Globus pallidus (tissue), 1 donor: ENCODE measurements at regions not wholly inside any gene's neighbourhood (a gene's known extent, or its start where the extent isn't known, plus 50 kb on each side); places are given as distances from the start of the nearest gene placed in this dataset.
"Not testable (repeated sequence)": the region's sequence is repeated elsewhere in the genome, so short reads cannot be mapped to it uniquely, and the experiment has no call there.

Experiments
- DNase-seq: peaks from one replicate; pipeline ENCODE4 v3.0.0-alpha.2; 2015; ENCODE audit warnings: low spot score

DNA sequence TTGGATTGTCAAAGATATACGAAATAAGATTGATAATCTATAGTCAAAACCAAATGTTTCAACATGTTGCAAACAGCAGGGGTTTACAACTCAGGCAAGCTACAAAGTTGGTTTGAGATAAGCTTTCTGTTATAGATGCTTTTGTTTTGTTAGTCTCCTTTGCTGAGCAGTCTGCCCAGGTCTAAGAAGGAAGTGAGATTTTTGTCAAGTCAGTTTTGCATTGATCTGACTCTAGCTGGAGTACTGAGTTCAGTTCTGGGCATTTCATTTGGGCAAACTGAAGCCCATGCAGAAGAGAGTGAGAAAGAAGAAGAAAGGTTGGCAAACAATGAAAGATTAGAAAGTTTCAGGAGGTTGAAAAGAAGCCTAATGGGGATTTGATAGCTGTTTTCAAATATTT lies 983.0 kb upstream of the SLC39A10 start:
- DNase-seq = no peak

DNA sequence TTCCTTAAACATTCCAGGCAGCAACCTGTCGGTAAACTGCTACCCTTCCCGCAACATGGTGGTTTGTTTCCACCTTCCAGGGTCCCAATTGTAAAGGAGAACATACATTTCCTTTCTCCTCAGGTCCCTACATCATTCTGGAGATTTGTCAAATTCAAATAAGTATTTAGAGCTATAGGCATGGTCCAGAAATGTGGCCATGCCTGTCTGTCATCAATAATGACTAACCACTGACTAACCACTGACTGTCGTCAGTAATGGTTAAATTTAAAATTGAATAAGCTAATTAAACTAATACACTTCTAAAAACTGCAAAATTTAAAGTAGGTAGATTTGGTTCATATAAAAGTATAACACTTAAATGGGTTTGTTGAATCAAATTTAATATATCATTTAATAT lies 984.0 kb upstream of the SLC39A10 start:
- DNase-seq = no peak

DNA sequence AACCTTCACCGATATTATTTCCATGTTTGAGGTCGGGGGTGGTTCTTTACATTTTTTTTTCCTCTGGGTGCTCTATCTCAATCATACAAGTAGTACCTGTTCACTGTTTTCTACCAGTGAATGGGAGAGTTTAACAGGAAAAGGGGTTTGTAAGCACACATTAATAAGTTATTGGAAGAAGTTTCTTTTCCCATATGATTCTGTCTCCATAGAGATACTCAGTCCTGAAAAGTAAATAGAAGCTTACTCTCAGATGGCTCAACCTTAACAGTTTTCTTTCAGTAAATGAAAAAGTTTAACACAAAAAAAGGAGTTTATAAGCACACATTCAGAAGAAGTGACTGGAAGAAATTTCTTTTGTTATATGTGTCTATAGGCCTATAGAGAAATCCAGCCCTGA lies 995.6 kb upstream of the SLC39A10 start:
- no peak for DNase-seq

DNA sequence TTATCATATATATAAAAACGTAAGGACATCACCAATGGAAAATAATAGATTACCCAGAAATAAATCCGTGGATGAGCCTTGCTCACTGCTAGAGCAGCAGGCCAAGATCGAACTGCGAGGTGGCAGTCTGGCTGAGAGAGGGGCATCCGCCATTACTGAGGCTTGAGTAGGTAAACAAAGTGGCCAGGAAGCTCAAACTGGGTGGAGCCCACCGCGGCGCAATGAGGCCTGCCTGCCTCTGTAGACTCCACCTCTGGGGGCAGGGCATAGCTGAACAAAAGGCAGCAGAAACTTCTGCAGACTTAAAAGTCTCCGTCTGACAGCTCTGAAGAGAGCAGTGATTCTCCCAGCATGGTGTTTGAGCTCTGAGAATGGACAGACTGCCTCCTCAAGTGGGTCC lies 1018.0 kb upstream of the SLC39A10 start:
- DNase-seq = not testable (repeated sequence)

DNA sequence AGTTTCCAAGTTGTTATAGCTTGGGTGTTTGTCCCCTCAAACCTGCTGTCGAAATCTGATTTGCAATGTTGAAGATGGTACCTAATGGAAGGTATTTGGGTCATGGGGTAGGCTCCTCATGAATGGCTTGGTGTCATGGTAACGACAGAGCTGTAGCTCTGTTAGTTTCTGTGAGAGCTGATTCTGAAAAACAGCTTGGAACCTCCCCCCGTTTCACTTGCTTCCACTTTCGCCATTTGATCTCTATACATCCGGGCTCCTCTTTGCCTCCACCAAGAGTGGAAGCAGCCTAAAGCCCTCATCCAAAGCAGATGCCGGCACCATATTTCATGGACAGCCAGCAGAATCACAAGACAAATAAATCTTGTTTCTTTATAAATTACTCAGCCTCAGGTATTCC lies 1035.1 kb upstream of the SLC39A10 start:
- no peak for DNase-seq

DNA sequence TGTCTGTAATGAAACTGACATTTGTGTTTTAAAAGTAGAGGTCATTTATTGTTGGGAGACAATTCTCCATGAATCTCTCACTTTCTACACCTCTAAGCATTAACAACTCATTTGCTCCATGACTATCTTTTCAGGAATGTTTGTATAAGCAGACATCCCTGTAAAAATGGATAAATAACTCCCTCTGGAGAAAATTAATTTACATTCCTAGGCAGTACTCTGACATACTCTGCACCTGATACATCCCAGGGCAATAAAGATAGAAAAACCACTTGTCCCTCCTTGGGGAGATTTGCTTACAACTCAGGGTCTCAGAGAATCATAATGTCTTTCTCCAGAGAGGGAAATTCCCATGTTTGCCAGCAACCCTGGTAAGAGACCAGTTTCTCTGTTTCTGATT lies 1037.7 kb upstream of the SLC39A10 start:
- no peak for DNase-seq

DNA sequence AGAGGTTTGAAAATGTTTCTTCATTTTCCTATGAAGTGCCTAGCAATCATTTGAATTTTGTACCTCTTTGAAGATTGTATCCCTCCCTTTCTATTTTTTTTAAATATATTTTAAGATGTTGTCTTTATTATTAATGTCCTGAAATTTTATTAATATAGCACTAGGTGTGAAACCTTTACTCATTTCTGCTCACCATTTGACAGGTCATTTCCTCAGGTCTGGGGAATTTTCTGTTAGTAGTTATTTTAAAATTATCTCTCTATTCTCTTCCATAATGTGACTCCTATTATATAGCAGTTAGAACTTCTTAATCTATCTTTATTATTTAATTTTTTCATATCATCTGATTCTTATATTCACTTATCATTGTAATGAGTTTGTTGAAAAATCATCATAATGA lies 1038.6 kb upstream of the SLC39A10 start:
- no peak for DNase-seq

DNA sequence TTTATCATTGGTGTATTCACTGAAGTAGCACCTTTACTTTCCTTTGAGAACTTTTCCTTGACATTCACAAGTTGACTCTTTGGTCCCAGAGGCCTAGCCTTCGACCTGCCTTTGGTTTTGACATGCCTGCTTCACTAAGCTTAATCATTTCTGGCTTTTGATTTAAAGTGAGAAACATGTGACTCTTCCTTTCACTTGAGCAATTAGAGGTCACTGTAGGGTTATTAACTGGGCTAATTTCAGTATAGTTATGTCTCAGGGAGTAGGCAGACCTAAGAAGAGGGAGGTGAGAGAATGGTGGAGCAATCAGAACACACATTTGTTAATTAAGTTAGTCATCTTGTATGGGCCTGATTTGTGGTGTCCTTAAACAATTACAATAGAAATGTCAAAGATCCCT lies 1040.7 kb upstream of the SLC39A10 start:
- DNase-seq = no peak

DNA sequence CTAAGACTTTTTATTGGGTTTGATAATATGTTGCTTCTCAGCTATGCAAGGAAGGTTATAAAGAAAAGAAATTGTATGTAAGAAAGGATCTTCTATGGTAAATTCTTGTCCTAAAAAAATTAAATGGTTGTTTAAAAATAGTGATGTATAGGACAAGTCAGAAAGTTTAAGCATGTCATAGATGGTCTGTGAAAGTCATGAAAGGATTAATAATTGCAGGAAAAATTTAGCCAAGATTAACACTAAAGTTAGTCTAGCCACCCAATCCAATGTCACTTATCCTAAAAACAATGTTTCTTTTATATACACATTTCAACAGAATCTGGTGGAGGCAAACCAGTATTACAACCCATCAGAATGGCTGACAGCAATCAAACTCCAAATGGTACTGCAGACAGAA lies 1046.7 kb upstream of the SLC39A10 start:
- DNase-seq = no peak

DNA sequence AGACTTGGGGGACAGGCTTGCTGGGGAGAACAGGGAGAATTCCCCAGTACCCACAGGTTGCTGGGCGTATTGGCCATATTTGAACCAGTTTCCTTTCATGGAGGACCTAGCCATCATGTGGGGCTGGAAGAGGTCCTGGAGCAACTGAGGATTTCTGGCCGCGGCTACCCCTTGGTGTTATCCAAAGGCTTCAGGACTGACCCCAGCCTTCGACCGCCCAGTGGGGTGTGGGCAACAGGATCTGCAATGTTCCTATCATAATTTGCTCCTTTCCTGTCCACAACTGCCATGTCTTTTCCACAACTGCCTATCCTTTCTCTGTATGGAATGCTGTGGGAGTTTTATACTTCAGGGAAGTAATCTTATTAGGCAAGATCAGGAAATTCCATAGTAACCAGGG lies 1053.6 kb upstream of the SLC39A10 start:
- DNase-seq = no peak

DNA sequence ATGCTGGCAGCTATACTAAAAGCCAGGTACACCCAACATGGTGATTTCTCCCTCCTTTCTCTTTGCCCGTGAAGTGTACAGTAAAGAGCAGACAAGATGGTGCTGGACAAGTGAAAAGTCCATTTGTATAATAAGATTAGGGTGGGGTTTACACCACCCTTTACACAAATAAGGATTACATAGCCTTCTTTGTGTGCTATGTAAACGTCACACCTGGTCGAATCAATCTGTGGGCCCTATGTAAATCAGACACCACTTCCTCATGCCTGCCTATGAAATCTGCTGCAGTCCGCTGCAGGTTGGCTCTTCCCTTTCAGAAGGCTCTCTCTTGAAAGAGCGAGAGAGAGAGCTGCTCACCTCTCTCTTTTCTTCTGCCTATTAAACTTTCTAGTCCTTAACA lies 1054.3 kb upstream of the SLC39A10 start:
- DNase-seq = no peak

DNA sequence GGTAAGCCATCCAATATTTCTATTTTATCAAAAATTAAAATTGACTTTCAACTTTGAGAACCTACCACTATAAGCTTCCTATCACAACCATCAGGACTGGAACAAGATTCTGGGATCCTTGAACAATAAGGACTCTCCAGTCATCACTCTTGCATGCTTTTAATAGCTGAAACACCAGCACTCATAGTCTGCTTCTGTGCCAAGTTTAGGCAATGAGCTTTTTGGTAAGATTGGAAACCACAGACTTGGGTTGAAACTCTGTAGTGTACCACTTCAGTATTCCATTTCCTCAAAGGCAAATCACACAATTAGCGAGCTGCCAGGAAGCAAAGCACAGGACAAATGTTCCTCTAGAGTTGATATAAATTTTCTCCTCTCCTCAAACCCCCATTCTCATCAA lies 1065.8 kb upstream of the SLC39A10 start:
- DNase-seq = no peak

DNA sequence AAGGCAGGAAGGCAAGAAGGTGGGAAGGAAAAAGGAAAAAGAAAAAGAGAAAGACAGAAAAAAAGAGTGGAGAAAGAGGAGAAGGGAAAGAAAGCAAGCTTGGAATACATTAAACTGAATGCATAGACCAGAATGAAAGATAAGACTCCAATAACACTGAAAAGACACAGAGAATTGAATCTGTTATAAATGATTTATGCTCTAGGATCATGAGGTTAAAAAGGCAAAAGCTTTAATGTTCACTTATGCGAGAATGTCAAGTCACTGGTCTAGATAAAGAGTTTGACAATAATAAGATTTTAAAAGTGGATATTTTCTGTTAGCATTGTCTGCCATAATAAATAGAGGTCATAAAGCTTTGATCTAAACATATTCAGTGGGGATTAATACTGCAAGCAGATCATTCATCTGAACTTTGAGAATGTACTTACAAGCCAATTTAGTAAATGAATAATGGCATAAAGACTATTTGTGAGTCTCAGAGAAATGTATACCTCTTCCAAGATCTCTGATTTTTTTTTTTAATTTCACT lies 1069.2 kb upstream of the SLC39A10 start:
- no peak for DNase-seq

DNA sequence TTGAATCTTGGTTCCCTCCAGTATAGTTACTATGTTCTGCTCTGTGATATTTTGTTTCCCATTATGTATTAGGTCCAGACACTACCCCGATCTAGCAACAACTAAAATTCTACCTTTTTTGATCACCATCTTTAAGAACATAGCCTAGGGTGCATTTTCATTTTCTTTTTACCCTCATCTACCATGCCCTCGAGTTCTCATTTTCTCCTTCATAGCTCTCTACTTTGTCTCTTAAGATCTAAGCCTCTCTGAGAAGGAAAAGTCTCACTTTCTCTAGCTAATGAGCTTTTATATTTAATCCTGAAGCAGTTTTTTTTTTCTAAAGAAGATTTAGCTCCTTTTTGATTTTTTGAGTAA lies 1089.4 kb upstream of the SLC39A10 start:
- no peak for DNase-seq

DNA sequence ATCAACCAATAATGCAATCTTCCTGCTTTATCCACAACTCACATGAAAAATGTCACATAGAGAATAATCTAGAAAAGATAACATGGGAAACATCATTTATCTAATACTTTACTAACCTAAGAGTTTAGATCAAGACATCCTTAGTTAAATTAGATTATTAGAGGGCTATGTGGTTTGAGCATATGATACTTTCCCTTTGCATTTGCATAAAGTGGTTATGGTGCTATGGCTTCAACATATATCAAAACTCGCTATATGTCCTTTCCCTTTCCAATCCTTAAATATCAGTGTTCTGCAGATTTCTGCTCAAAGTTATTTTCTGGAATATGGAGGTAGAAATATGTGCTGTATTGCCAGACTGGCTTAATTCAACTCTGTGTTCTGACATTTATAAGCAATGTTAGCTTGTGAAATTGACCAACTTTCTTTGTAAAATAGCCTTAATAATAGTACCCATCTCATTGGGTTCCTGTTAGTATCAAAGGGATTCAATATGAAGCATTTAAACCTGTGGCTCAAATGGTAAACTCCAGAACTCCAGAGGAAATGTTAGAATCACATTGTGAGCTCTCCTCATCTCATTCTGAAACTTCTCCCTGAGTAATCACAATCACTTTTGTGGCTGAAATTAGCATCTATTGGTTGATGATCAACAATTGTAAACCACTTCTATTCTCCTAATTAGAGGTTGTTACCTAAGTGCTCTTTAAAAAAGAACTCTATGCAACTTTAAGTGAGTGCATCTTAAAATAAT lies 1089.9 kb upstream of the SLC39A10 start:
- no peak for DNase-seq

DNA sequence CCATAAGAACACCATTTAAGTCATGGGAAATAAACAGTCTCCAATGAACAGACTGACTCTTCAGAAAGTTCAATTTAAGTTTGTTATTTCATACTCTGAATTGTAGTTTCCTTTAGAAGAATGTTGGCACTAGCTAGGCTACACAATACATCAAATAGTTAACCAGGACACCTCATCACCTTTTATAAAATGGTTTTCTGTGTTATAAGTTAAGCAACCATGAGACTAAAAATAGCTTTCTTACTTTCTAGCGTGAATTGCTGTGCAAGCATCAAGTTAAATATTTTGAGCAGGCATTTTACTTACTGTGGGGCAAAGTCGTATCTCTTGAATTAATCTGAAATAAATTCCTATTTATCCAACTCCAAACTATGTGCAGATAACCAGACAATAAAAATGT lies 1092.6 kb upstream of the SLC39A10 start:
- no peak for DNase-seq

DNA sequence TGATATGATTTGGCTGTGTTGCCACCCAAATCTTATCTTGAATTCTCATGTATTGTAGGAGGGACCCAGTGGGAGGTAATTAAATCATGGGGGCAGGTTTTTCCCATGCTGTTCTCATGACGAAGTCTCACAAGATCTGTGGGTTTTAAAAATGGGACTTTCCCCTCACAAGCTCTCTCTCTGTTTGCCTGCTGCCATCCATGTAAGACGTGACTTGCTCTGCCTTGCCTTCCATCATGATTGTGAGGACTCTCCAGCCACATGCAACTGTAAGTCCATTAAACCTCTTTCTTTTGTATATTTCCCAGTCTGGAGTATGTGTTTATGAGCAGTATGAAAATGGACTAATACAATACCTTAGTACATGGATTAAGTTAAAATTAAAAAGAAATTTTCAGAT lies 1094.7 kb upstream of the SLC39A10 start:
- DNase-seq = no peak

DNA sequence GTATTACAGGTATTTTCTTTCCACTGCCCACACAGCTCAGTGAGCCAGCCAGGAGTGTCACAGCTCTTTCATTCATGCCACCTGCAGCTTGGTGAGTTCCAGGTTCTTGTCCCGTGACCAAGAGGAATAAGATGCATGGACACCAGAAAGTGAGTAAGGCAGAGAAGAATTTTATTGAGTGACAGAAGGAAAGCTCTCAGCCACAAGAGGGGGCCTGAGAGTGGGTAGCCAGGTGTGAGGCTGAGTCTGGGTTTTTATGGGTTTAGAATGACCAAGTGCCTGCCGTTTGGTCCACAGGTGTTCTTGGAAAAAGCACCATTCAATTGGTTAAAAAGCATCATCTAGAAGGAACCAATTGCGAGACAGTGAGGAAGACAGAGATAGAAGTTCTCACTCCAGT lies 1097.1 kb upstream of the SLC39A10 start:
- no peak for DNase-seq

DNA sequence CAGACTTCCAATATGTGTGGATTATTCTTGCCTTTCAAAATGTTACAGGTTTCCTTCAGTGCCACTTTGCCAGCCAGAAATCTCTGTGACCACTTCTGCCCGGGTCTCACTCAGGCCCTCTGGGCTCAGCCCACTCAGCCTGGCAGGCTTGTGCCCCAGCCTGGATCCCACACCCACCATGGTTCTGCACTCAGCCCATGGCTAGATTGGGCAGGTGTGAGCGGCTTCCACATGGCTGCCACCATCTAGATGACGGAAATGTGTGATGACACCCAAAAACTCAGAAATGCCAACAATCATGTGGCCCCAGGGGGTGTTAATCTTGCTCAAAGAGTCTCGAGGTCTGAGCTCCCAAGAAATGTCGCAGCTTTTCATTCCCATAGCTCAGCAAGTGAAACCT lies 1097.5 kb upstream of the SLC39A10 start:
- DNase-seq = no peak

DNA sequence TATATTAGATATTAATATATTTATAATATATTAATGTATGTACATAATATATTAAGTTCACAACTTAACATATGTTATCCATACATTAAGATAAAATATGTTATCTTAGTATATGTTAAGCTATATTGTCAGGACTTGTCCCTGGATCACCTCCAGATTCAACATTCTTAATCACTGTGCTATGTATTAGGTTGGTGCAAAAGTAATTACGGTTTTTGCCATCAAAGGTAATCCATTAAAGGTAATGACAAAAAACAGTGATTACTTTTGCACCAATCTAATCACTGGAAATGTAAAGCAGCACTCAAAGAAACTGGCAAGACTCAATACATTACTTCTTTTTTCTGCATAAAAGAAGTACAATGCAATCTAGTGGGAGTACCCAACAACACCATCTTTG lies 1099.0 kb upstream of the SLC39A10 start:
- no peak for DNase-seq

DNA sequence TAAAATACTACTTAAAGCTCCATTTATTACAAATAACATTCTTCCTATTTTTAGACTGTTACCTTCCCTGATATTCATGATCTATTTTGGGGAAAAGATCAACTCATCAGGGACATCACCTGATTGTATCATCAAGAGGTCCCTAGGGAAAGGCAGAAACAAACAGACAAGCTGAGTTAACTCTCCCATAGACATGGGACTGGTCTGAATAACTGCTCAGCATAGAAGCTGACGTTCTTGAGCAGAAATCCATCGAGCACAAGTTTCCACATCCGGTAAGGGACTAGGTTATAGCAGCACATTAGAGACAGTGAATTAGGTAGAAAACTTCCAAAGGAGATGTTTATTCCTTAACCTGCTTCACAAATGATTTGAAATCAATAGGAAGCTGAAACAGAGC lies 1100.4 kb upstream of the SLC39A10 start:
- no peak for DNase-seq

DNA sequence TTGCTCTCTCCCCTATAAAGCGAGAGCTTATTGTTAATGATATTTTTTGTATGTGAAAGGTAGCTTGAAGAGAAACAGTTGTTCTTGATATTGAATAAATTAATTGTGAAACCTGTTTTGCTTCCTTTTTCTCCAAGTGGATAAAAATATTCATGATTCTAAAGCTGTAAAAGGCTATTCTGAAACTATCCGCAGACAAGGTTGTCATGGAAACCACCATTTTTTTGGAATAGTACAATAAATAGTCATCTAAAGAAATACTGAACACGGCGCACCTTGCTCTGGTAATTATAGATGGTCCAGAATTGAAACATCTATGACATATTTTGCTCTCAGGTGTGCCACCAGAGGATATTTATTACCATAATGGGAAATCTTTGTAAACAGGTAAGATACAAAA lies 1103.0 kb upstream of the SLC39A10 start:
- DNase-seq = no peak

DNA sequence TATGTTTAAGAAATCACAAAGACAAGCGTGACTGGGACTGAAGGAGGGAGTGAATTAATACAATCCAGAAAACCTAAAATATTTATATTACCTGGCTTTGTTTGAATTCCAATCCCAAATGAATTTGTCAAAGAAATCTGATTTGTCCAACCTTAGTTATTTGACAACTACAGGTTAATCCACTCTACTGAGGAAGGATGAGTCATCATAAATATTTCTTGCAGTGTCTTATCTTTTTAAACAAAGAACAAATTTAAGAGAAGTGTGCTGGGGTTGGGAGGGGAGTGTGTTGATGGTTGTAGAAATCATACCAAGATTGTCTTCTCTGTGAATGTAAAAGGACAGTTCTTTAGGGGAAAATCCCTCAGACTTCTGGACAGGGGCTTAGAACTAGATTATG lies 1106.3 kb upstream of the SLC39A10 start:
- no peak for DNase-seq

DNA sequence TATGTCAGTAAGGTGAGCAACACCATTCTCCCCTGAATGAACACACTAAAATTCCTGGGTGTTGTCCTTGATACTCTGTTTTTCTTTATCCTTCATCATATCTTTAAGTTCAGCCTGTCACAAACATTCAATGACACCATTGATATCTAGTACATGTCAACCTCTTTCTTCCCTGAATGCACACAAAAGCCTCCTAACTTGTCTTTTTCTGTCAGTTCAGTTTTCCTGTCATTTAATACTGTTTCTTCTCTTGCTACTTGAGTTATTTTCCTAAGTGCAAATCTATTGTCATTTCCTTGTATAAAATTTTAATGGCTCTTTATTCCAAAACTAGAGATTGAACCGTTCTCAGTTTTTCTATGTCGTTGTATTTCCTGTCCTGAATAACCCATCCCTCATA lies 1107.6 kb upstream of the SLC39A10 start:
- DNase-seq = no peak

DNA sequence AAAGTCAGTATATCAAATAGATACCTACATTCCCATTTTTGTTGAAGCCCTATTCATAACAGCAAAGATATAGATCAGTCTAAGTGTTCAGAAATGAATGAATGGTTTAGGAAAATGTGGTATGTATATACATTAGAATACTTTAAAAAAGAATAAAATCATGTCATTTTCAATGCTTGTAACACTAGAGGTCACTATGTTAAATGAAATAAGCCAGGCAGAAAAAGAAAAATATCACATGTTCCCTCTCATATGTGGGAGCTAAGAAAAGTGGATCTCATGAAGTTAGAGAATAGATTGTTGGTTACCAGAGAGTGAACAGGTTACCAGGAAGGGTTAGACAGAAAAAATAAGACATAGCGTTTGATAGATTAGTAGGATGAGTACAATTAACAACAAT lies 1111.0 kb upstream of the SLC39A10 start:
- DNase-seq = no peak
